Fibroblast of lung (primary cell): ENCODE measurements at regions not wholly inside any gene's neighbourhood (a gene's known extent, or its start where the extent isn't known, plus 50 kb on each side); places are given as distances from the start of the nearest gene placed in this dataset.

Source experiments
- EZH2 ChIP-seq: IDR thresholded peaks from 2 replicates; pipeline ENCODE4 v1.5.1; 2012; ENCODE audit warnings: low read length, control low read depth, mild to moderate bottlenecking; ENCODE audit errors: missing control alignments
- TF ChIP-seq, protein P1 (sequence below), 2 donors: IDR thresholded peaks in 1 of 2; conservative IDR thresholded peaks in 1 of 2; 1 replicate in 1 of 2; 2 replicates in 1 of 2; pipeline ENCODE4 v1.5.1; 2011 to 2012; ENCODE audit warnings: low read length in 2 of 2, control low read depth in 1 of 2, inconsistent platforms in 1 of 2, low read depth in 1 of 2, mild to moderate bottlenecking in 1 of 2

GRCh38 chr11:46208803-46209202, 68.7 kb upstream of the CREB3L1 start:
- TF ChIP-seq, protein P1, sequence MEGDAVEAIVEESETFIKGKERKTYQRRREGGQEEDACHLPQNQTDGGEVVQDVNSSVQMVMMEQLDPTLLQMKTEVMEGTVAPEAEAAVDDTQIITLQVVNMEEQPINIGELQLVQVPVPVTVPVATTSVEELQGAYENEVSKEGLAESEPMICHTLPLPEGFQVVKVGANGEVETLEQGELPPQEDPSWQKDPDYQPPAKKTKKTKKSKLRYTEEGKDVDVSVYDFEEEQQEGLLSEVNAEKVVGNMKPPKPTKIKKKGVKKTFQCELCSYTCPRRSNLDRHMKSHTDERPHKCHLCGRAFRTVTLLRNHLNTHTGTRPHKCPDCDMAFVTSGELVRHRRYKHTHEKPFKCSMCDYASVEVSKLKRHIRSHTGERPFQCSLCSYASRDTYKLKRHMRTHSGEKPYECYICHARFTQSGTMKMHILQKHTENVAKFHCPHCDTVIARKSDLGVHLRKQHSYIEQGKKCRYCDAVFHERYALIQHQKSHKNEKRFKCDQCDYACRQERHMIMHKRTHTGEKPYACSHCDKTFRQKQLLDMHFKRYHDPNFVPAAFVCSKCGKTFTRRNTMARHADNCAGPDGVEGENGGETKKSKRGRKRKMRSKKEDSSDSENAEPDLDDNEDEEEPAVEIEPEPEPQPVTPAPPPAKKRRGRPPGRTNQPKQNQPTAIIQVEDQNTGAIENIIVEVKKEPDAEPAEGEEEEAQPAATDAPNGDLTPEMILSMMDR (conservative IDR thresholded peaks at IDR 0.05 in 1 of 2, IDR thresholded peaks at IDR 0.05 in 1 of 2; ENCODE audit: low read depth in 1 of 2, low read length in 2 of 2) = no peak
- no peak for TF ChIP-seq EZH2
